Right lung (tissue), 2 donors: ENCODE measurements at regions not wholly inside any gene's neighbourhood (a gene's known extent, or its start where the extent isn't known, plus 50 kb on each side); places are given as distances from the start of the nearest gene placed in this dataset.
"Not testable (repeated sequence)": the region's sequence is repeated elsewhere in the genome, so short reads cannot be mapped to it uniquely, and the experiment has no call there.

ENCODE experiments used
- DNase-seq, 2 donors: peaks; one replicate each; pipeline ENCODE4 v3.0.0-alpha.2; 2013

DNA sequence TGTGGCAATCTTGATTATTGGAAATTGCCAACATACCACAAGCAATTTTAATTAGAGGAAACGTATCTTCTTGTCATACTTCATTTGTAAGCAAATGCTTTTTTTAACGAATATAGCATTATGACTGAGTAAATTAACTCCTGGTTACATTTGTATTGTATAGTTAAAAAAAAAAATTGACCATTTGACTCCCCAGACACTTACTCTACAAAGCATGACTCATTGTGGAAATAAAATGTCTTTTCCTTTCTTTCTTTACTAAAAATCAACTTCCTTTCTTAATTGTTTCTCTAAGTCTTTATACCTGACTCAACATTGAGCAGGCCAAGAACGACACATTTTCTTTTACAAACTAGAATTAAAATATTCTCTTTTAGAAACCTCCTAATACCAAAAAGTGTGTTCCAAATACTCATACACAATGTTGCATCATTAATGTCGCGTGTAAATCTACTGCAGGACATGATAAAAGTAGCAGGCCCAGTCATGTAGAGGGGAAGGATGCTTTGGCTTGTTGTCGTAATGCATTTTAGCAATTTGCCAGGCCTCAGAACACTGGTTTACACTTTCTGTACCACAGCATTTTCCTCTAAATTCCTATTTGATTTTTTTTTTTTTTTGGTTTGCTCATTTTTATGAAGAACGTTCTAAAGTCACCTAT, 349.6 kb upstream of the KCNH7 start:
- no peak for DNase-seq

DNA sequence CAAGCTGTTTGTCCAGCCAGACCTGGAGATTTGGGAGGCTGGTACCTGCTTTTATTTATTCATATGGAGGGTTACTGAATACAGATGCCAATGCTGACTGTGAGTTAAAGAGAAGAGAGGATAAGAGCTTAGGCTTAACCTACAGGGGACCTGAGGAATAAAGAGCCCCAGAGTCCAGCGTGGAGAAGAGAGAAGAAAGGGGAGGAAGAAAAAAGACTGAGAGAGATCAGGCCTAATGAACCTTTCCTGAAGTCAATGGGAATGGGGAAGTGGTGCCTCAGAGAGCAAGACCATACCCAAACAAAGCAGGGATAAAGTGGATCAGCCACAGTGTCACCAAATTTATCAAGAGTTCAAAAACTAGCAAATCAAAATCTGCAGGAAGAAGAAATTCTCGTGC, 348.6 kb upstream of the KCNH7 start:
- no peak for DNase-seq

DNA sequence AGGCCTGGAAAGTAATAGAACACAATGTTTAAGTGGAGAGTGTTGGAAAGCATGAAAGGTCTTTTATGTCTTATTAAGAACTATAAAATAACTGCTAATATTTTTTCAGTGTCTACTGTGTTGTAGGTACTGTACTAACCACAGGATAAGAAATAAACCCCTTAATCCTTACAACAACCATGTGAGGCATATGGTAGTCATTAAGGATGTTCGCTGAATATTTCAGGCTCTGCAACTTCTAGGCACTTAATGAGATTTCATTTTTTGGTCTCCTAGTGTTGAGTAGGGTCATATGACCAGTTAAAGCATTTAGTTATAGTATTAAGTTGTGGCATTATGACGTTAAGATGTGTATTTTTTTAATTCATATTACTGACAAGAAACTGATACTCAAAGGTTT, 346.6 kb upstream of the KCNH7 start:
- no peak for DNase-seq

DNA sequence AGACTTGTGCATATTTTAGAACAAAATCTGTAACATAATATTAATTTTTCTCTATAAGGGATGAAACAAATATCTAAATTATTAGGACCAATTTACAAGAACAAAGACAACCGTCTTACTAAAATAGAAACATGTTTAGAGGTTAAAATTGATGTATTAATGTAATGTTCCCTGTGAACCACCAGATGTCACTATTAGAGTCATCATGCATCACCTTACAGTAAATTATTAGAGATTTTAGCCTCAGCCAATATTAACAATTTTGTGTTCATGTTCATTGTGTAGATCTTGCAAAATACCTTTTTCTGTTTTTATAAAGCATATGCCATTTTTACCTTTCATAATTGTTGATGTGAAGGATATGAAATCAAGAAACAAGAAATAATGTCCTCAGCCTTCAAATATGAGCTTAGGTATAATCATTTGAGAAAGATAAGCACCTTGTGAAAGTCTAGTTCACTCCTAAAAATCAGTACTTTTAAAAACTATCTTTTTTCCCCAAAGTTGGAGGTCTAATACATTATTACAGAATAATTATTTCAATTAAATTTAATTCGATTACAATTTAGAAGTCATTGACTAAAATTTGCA, 344.3 kb upstream of the KCNH7 start:
- no peak for DNase-seq

DNA sequence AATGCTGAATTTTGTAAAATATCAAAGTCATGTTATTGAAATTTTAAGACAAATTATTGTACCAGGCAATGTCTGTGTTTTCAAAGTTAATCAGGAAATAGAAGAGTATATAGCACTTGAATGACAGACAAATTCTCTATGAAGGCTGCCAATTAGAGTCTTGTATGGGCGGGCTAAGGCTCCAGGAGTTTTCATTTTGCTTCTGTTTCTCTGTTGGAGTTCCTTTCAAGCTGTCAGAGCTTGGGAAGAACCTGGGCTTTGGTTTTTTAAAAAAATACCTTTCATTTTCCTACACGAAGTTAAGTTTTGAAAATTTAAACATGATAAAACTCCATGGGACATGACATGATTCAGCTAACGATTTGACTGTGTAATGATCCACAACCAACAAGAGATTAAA, 339.0 kb upstream of the KCNH7 start:
- DNase-seq: no peak

DNA sequence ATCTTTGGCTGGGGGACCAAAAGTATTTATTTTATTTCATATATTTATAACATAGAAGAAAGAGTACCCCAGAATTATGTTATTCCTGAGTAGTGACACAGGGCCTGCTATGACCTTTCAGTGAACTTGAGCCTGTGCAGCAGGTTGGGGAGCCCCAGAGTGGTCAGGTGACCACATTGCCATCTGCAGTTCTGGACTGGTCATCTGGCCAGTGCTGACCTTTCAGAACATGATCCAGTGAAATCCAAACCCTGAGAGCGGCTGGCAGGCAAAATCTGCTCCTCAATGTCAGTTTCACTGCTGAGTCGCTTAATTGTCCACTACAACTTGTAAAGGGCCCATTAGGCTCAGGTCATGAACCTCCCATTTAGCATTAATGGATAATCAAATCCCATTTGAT, 336.7 kb upstream of the KCNH7 start:
- no peak for DNase-seq

DNA sequence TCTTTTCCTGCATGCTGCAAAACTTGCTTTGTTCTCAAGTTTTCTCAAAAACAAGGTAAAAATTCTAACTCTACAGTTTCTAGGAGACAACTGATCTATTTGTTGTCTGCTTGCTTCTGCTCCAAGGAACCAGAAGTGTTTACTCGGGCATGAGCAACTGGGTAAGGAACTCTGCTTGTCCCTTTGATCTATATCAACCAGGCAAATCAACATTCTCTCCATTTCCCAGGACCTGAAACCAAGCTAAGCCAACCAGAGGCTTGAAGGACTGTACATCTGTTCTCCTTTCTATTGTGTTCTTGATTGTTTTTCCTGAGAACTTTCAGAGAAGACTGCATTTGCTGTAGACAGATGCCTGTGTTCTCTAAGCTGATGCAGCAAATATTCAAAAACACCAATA, 335.0 kb upstream of the KCNH7 start:
- no peak for DNase-seq

DNA sequence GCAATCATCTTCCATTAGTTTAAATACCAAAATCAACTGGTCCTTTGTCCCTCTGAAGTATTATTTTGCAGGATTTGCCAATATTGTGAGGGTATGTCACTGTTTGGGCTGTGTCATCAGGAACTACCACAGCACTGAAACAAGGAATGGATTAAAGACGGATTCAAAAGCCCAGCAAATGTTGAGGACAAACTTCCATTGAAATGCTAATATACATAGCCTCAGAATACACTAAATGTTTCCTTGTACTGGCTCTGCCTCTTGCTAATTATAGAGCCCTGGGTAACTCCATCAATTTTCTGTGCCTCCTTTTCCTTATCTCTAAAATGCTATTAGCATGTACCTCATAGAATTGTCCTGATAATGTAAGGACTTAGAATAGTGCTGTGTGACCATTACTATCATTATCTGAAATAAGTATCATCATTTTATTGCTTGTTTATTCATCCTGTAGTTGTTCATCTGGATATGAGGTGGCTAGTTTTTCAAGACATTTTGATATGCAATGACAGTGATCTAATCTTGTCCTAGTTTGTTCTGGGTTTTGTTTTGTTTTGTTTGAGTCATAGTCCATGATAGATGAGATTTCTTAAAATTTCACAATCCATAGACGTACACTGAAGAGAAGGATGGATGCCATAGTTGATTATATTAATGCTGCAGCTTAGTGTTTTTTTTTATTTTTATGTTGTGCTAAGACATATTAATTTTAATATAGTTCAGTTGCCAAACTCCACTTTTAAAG, 333.4 kb upstream of the KCNH7 start:
- no peak for DNase-seq

DNA sequence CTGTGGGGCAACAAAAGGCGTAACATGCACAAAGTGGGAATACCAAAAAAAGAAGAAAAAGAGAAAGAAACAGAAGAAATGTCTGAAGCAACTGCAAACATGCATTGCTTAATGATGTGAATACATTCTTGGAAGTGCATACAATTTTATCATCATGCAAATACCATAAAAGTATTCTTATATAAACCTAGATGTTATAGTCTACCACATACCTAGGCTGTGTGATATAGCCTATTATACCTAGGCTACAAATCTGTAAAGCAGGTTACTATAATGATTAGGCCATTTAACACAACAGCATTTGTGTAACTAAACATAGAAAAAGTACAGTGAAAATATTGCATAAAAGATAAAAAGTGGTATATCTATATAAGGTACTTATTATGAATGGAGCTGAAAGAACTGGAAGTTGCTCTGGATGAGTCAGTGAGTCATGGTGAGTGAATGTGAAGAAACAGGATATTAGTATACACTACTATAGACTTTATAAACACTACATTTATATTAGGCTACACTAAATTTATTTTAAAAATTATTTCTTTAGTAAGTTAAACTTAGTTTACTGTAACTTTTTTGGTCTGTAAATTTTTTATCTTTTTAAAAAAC, 319.4 kb upstream of the KCNH7 start:
- DNase-seq: no peak

DNA sequence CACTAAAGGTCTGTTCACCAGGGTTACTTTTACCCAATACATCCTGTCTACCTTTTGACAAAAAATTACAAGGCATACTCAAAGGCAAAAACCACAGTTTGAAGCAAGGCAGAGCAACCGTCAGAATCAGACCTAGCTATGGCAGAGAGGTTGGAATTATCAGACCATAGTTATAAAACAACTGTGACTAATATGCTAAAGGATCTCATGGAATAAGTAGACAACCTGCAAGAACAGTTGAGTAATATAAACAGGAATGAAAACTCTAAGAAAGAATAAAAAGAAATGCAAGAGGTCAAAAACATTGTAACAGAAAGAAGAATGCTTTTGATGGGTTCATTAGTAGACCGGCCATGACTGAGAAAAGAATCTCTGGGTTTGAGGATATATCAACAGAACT, 318.8 kb upstream of the KCNH7 start:
- DNase-seq: no peak

DNA sequence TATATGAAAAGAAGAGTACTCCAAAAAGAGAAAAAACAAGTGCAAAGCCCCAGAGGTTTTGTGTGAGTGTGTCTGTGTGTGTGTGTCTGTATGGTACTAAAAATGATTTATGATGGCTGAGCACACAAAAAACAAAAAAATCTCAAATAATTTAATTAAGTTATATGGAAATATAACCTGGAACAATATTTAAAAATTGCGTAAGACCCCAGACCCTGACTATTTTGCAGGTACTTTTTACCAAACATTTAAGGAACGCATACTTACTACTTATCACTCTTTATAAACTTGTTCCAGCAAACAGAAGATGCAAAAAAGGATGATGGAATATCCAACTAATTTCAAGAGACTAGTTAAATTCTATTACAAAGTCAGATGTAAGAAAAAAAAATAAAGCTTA, 317.4 kb upstream of the KCNH7 start:
- DNase-seq: no peak

DNA sequence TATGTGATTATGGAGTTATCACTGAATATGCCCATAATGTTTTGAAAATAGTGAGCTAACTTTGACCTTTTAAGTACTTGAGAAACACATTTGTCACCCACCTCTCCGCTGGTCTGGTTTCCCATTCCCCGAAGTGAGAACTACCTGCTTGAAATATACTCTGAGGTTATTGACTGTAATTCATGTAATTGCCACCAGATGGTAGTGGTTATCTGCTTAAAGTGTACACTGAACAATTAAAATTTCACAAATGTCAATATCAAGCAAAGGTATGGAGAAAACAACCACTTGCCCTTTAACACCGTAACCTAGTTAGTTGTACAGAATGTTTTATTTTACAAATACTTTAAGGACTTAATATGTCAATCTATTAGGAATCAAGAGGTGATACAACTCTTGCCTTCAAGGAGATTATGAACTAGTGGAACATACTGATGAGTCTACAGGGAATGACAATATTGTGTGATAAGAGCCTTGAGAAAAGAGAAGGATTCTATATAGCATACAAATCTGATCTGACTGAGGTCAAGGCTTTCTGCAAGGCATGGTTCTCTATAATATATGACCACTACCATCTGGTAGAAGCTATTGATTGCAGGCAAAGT, 316.8 kb upstream of the KCNH7 start:
- DNase-seq: peak in 1 of 2 donors; percentile 13

DNA sequence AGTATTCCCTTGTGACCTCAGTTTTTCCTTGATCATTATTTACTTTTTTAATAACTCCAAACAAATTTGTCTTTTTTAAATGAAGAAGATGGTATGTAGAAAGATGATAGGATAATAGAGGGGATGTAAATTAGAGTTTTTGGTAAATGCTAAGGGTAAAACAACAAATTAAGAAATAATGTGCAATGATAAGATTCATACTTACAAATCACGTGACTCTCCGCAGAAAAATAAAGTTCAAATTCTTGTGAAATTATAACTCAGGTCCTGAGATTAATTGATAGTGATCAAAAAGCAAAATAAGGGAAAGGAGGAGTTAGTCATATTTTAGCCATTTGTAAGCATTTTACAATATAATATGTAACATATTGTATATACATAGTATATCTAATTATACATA, 304.1 kb upstream of the KCNH7 start:
- DNase-seq: no peak

DNA sequence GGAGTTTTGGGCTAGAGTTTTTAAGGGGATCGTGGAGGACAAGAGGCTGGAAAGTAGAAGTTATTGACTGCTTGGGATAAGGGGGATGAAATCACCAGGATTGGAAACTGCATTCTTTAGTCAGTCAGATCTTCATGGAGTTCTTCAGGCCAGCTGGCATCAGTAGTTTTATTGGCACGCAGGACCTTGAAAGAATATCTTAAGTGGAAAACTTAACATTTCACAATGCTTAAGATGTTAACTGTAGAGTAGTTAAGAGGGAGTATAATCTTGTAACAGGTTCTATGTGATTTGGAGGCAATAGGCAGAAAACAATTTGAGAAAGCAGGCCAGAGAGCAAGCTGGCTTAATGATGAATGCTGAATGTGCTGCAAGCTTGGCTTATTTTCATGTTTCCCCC, 300.4 kb upstream of the KCNH7 start:
- no peak for DNase-seq

DNA sequence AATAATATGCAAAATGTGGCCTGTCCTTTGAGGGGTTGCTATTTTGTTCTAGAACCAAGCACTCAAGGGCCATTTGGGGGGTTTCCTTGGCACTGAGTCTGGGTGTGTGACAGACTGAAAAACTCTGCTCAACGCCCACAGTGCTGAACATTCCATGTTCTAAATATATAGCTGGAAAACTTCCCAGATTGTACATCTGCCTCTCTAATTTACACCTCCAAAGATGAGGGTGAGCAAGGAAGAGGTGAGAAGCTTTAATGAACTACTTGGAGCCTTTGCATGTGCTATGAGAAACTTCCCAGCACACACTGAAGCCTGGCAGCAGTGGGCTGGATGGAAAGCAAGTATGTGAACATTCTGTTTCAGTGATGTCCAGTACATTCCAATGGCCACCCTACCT, 296.7 kb upstream of the KCNH7 start:
- no peak for DNase-seq

DNA sequence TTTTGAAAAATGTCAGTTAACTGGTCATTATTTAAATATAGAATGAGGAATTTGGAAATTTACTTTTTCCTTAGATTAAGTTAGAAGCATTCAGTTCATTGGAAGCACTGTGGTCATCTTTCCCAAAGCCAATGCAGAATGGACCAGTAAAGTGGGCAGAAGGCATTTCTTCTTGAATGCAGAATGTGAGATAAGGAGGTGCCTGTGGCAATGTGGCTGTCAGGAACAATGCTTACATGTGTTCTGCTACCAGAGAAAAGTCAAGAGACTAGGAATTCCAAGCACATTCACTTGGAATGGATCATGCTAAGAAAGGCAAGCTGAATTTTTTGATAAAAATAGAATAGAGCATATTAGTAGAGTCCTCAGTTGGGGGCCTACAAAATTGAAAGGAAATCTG, 295.0 kb upstream of the KCNH7 start:
- DNase-seq: no peak

DNA sequence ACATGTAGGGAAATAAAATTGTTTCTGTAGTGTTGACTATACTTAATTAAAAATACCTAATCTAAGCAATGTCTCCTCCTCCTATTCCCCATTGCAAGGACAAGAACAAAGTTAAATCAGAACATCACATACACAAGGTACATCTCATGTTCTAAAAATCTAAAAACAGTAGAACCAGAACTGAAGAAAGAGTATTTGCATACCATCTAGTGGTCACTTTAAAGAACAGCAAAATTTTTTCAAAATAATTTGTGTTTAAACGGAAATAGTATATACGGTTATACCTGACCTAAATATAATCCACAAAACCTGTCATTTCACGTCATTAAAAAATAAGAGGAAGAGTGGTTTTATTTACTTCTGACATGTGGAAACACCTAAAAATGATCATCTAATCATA, 294.3 kb upstream of the KCNH7 start:
- no peak for DNase-seq

DNA sequence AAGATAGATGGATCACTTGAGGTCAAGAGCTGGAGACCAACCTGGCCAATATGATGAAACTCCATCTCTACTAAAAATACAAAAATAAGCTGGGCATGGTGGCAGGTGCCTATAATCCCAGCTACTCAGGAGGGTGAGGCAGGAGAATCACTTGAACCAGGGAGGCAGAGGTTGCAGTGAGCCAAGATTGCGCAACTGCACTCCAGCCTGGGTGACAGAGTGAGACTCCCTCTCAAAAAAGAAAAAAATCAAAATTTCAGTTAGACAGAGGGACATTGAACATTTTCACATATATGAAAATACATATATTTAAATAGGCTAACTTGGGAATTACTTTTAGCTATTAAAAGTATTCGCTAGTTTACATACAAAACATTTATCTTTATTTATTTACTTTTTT, 293.6 kb upstream of the KCNH7 start:
- DNase-seq: not testable (repeated sequence)

DNA sequence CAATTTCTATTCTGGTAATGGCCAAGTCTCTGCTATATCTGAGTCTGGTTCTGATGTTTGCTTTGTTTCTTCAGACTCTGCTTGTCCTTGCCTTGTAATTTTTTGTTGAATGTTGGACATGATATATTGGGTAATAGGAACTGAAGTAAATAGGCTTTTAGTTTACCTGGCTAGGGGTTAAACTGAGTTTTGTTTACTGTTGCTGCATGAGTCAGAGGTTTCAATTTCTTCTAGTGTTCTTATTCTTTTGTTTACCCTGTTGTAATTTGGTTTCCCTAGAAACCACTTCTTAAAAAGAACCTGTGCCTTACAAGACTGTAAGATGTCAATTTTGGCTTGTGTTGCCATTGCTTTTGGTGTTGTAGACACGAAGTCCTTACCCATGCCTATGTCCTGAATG, 285.0 kb upstream of the KCNH7 start:
- DNase-seq: no peak

DNA sequence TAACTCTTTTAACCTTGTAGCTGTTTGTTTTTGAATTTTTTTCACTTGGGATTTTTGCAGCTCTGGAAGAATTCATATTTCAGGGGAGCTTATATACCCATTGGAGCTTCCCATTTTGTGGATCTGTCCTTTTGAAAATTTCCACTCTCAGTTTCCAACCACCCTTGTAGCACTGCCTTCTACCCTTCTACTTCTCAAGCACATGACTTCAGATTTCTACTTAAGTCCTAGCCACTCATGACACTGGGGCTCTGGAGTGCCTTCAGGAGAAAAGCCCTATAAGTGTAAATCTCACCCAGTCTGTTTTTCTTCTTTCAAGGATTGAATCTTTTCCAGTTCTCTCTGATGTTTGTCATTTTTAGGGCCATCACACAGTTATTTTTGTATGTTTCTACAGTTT, 283.7 kb upstream of the KCNH7 start:
- DNase-seq: no peak

DNA sequence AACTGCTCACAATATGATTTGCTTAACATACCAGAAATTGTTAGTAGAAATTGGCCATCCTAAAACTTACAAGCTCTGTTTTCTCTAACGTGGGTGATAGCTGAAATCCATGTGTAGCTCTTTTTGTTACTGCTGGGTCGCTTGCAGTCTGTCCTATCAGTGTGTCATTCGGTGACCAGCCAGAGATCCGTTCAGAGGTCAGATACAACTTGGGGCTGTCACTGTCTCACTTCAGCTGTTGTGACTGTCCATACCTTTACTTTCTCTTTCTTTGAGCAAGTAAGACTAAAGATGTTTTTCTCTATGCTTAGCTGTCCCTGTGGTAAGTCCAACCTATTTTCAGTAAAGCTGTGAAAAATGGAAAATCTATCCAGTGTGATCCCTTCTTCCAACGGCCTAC, 282.9 kb upstream of the KCNH7 start:
- no peak for DNase-seq

DNA sequence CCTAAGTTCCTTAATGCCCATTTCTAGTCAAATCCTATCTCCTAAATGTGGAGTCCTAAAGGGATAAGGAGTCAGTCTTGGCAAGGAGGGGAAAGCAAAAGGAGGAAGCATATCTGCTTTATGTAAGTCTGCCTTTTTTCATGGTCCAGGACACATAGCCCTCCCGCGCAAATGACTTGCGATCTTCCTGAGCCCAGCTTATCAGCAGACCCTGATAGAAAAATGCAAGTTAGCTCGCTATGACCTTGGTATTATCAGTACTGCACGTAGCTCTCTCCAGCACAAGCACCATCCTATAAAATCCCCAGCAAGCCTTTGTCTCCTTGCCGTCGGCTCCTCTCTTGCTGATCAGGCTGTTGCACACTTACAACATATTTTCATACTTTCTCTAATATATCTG, 281.4 kb upstream of the KCNH7 start:
- no peak for DNase-seq

DNA sequence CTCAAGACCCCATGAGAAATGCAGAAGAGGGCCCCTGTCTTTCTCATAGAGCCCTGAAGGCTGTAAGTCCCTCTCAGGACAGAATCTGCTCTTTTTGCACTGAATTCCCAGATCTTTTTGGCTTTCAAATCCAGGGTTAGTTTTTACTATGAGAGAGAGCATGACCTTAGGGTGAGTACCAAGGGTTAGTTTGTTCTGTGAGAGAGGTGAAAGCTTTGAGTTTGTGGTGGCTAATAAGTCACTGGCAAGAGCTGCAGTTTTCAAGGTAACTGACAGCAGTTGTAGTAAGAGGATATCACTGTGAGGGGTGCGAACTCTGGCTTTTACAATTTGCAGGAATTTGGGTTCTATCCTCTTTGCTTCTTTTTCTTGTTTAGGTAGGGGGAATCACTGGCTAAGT, 248.4 kb upstream of the KCNH7 start:
- no peak for DNase-seq
